H4 (cell line): ENCODE measurements at regions not wholly inside any gene's neighbourhood (a gene's known extent, or its start where the extent isn't known, plus 50 kb on each side); places are given as distances from the start of the nearest gene placed in this dataset.
"Not testable (repeated sequence)": the region's sequence is repeated elsewhere in the genome, so short reads cannot be mapped to it uniquely, and the experiment has no call there.

ENCODE experiments used
- DNase-seq: peaks from one replicate; pipeline ENCODE4 v3.0.0-alpha.2; 2015; ENCODE audit warnings: low spot score

DNA sequence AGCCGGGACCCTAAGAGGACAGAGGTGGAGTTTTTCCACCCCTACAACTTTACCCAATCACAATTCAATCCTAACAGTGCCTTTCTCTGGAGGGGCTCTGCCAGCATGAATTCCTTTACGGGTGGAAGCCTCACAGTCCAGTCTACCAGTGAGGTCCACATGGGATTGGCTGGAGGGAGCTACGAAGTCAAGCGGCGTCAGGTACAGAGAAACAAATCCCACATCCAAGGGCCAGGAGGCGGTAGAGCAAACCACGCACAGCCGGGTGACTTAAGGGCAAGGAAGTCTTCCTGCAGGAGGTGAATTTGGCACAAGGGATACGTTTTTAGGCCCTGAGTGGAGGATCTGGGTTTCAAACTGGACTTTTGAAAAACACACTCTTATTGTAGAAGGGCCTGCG is 199.6 kb downstream of the UQCRFS1 start:
- no peak for DNase-seq

DNA sequence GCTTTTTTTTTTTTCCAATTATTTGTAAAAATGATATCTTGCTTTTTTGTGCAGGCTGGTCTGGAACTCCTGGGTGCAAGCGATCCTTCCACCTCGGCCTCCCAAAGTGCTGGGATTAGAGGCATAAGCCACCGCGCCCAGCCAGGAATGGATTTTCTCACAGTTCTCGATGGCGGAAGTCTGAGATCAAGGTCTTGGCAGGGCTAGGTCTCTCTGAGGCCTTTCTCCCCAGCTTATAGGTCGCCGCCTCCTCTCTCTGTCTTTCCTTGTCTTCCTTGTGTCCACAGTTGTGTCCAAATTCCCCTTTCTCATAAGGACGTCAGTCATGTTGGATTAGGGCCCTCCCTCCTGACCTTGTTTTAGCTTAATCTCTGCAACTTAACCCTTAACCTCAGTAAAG is 200.5 kb downstream of the UQCRFS1 start:
- DNase-seq: no peak

DNA sequence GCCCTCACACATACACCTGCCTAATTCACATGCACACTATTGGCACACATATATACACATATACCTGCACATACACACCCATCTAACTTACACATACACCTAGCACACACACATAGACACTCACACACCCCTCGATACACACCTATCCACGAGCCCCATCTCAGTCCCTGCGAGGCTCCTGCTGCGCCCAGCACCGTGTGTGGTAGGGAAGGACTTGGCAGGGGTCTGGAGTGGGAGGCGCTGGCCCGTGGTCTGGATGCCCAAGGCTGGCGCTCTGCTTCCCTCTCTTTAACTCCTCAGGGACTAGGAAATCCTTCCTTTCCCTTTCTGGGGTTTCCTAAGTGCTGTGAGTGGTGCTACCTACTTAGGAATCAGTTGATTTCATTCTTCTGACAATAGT is 202.7 kb downstream of the UQCRFS1 start:
- no peak for DNase-seq

DNA sequence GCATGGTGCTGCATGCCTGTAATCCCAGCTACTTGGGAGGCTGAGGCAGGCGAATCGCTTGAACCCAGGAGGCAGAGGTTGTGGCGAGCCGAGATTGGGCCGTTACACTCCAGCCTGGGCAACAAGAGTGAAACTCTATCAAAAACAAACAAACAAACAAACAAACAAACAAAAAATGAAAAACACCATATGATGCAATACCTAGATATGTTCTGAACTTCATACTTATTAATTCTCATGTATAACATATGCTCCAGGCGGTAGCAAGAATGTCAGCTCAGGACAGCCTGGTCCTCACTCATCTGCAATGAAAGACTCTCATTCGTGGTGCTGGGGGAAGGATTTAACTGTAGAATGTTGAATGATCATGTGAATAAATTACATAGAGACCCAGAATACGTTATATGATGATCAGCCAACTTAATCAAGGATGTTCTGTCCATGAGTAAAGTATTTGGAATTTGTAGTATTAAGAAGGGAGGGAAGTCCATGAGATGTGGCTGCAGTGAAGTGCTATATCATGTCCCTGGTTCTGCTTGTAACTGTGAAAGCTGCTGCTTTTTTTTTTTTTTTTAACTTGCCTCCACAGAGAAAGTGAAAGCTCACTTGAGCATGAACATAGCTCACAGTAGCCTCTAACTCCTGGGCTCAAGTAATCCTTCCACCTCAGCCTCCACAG is 206.8 kb downstream of the UQCRFS1 start:
- no peak for DNase-seq

DNA sequence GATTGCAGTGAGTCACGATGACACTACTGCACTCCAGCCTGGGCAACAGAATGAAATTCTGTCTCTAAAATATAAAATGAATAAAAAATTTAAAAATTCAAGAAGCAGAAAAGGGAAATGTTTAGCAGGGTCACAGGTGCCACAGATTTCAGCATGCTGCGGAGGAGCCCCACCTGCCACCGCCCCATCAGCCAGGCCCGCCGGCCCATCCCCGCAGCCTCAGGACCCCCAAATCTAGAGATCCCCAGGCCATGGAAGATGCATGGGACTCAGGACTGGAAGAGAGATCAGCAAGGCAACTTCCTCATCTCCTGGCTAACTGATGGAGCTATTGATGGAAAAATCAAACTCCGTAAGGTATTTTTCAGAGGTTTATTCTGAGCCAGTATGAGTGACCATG is 208.2 kb downstream of the UQCRFS1 start:
- DNase-seq: no peak

DNA sequence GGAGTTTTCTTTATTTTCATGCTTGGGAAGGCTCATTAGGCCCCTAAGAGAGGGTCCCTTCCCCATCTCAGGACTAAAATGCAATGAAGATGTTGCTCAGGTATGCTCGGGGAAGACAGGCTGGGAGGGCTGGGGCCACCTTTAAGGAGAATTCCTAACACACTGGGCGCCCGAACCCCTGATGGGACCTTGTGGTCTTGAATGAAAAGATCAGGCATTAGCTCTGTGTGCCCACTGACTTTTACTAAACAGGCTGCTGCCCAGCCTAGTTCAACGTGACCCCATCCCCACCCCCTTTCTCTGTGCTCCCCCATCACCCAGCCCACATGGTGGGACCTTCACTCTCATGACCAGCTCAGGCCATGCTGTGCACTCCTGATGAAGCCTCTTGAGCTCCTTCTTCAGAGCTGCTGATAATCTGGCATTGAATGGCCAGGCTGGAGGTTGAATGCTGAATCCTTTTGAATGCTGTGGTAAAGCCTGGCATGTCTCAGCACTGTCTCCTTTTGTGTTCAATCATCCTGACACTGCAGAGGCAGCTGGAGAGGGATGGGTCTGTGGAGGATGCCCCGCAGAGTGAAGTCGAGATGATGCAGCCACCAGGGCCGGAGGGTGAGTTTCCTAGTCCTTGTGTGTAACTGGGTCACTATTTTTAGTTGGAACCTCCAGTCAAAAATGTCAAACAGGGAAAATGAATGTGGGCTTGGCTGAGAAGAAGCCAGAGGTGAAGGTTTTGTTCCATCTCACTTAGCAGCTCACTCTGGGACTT is 209.1 kb downstream of the UQCRFS1 start:
- DNase-seq: no peak

DNA sequence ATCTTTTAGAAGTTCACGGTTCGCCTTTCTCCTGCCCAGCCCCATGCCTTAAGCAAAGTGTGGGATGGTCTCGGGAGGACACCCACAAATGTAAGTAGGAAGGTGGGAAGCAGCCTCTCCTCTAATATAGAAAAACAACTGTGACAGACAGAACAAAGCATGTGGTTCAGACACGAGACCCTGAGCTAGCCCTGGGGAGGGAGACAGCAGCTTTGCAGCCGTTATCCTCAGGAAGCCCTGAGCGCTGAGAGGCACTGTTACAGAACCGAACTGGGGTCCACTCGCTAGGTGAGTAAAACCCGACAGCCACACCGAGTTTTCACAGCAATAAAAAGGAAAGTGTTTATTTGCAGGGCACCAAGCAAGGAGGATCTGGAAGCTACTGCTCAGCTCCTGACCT is 210.6 kb downstream of the UQCRFS1 start:
- DNase-seq: no peak

DNA sequence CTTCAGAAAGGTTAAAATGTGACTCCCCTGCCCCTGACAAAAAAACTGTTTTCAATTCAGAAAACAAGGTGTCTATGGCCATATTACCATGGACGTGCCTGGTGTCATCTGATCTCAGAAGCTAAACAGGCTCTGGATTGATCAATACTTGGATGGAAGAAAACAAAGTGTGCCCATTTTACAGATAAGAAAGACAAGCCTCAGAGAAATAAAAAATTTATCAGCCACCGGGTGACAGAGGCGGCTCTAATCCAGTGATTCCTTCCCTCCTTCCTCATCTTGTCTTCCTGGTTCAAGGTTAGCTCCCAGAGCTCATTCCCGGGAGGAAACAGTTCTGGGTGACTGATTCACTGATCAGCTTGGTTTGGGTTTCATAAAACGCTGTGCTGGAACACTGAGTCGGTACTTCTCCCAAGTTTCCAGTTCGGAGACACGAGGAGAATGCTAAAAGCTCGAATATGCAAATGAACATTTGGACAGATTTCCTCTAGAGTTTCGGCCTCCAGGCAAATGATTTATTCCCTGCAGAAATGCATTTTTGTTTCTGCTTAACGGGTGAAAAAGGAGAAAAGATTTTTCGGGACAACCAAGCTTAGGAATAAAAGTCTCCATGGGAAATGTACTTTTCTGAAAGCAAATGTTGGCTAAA is 211.2 kb downstream of the UQCRFS1 start:
- no peak for DNase-seq

DNA sequence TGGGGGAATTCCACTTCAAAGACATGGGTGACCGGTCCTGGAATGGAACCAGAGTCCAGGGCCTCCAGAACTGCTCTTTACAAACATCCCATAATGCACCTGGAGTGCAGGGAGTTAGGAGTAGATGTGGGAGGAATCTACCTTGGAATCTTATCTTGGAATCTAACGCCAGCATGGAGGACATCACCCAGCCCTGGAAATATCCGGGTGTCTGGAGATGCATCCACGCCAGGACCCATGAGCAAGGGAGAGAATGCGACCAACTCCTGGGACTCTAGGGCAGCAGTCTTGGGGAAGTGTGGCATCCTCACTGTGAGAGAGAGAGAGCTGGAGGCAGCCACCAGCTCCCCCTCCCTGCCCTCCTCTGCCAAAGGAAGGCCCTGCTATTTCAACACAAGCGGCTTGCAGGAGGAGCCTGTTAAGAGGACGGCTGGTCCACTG is 211.8 kb downstream of the UQCRFS1 start:
- no peak for DNase-seq

DNA sequence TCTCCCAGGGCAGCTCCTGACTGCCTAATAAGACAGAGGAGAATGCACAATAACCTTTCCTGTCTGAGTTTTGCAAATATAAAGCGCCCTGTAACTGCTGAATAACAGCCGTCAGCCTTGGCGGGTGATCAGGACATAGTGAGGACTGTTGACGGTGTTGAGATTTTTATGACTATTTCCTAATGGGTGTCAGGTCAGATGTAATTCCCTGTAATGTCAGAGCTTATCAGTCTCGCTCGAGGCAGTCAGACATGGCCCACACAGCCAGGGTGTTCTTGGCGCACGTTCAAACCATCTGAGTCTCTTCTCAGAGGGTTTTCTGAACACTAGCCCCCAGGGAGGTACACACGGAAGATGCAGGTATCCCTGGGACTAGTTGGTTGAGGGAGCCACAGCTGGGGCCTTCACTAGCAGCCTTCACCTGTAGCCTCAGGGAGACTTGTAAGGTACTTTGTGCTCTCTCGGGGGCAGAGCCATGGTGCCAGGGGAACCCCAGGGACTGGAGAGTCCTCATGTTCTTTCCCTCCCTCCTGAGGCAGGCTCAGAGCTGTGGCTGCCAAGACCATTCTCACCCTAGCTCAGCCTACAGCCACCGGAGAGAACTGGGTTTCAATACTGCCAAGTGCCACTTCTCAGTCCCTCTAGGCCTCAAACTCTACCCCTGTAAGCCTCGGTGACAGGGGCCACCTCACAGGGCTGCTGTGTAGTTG is 213.1 kb downstream of the UQCRFS1 start:
- DNase-seq: no peak

DNA sequence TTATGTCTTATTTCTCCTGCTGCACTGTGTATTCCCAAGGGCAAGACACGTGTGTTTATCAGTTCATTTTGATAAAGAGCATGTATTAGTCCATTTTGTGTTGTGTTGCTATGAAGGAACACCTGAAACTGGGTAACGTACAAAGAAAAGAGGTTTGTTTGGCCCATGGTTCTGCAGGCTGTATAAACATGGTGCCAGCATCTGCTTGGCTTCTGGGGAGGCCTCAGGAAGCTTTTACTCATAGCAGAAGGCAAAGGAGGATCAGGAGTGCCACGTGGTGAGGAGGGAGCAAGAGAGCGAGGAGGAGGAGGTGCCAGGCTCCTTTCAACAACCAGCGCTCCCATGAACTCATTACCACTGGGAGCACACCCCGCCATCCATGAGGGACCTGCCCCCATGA is 214.0 kb downstream of the UQCRFS1 start:
- DNase-seq: no peak

DNA sequence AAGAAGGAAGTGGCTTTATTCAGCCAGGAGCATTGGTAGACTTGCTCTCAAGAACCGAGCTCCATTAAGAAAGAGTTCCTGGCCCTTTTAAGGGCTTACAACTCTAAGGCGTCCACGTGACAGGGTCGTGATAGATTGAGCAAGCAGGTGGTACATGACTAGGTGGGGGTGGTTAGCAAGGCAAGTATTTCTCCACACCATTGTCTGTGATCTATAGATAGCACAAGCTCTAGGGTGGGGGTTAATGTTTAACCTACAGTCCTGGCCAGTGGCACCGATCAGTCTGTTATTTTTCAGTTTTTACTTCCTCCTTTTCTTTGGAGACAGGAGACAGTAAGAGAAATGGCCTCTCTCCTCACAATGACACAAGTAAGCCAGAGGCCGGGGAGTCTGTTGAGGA is 215.1 kb downstream of the UQCRFS1 start:
- DNase-seq: not testable (repeated sequence)

DNA sequence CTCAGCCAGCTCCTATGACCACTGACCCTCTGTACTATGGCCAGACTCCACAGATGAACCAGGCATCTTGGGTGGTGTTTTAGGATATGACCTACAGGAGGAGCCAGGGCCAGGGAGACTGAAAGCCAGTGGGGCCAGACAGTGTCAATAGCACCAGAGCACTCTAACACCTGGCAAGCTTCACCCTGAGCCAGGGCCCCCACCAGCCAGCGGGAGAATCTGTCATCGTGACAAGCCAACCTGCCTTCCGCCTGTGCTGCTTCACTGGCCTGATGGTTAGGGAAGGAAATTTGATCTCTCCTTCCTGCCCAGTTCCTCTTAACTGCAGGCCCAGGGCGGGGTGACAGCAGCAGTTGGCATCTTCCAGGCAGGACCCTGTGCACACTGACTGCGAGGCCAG is 222.4 kb downstream of the UQCRFS1 start:
- no peak for DNase-seq

DNA sequence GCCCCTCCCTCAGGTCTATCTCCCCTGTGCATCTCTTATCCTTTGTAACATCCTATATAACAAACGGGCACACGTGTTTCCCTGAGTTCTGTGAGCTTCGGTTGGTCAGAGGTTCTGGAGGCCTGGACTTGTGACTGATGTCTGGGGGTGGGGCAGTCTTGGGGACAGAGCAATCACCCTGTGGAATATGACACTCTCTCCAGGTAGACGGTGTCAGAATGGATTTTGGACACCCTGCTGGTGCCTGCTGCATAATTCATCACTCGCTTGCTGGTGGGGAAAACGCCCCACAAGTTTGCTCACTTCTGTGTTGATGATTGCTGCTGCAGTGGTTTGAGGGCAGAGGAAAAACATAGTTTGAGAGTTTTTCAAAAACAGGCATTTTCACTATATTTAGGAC is 223.2 kb downstream of the UQCRFS1 start:
- no peak for DNase-seq

DNA sequence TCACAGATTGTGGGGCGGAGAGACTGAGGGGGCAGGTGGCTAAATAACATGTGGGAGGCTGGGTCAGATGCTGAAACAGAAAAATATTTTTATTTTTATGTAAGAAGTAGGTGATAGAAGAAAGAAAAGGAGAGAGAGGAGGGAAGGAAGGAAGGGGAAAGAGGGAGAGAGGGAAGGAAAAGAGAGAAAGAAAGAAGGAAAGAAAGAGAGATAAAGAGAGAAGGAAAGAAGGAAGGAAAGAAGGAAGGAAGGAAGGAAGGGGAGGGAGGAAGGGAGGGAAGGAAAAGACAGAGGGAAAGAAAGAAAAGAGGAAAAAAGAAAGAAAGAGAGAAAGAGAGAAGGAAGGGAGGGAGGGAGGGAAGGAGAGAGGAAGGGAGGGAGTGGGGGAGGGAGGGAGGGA is 224.9 kb downstream of the UQCRFS1 start:
- DNase-seq: no peak

DNA sequence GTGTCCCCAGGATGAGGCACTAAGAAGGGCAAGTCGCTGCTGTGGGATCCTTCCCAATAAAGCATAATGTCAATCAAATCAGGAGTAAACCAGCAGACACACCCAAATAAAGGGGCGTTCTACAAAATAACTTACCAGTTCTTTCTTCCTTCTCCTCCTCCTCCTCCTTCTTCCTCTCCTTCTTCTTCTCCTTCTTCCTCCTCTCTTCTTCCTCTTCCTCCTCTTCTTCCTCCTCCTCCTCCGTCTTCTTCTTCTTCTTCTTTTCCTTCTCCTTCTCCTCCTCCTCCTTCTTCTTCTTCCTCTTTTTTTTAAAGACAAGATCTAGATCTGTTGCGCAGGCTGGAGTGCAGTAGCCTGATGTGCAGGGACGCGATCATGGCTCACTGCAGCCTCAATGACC is 225.8 kb downstream of the UQCRFS1 start:
- no peak for DNase-seq

DNA sequence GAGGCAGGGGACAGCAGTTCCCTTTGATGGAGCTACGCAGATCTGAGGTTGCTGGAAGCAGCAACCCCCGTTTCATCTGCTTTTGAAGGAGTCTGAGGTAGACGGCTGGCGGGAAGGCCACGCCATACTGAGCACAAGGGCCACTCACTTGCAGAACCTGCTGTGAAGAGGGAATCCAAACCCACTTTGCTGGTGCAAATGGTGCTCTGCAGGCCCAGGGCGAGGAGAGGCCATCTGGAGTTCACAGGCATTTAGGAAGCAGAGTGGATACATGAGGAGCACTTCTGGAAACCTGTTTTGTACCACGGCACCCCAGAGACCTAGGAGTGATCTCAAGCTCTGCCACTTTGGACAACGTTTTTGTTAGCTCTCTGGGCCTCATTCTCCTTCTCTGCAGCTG is 227.8 kb downstream of the UQCRFS1 start:
- no peak for DNase-seq

DNA sequence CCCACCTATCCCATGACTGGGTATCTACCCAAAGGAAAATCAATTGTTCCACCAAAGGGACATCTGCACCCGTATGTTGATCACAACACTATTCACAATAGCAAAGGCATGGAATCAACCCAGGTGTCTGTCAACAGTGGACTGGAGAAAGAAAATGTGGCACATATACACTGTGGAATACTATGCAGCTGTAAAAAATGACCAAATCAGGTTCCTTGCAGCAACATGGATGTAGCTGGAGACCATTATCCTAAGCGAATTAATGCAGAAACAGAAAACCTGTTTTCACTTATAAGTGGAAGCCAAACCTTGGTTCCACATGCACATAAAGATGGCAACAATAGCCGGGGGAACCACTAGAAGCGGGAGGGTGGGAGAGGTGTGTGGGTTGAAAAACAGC is 228.6 kb downstream of the UQCRFS1 start:
- DNase-seq: no peak

DNA sequence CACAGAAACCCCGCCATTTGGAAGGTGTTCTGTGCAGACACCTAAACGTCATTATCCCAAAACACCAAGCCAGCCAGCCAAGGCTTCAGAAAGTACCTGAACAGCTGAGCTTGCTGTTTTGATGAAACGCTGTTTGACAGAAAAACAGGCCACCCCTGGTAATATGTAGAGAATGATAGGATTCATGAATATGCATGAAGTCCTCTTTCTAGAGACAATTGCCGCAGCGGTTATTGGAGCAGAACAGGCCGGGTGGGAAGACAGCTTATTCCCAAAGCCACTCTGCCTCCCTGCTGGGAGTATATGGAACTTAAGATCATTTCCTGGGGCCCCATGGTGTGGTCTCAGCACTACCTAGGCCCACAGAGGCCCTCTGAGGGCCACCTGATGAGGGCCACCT is 229.5 kb downstream of the UQCRFS1 start:
- DNase-seq: no peak

DNA sequence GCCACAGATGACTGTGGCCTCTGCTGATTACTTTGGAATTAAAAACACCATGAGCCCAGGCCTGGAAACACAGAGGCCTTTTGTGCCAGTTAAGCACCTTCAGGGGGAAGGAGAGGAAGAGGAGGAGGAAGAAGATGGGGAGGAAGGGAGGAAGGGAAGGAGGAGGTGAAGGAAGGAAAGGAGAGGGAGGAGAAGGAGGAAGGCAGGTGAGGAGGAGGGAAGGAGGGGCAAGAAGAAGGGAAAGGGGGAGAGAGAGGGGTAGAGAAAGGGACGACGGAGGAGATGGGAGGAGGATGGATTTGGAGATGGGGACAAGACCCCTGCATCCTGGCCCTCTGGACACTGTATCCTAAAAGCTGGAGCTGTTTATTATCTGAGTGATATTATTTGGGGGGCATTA is 231.0 kb downstream of the UQCRFS1 start:
- no peak for DNase-seq

DNA sequence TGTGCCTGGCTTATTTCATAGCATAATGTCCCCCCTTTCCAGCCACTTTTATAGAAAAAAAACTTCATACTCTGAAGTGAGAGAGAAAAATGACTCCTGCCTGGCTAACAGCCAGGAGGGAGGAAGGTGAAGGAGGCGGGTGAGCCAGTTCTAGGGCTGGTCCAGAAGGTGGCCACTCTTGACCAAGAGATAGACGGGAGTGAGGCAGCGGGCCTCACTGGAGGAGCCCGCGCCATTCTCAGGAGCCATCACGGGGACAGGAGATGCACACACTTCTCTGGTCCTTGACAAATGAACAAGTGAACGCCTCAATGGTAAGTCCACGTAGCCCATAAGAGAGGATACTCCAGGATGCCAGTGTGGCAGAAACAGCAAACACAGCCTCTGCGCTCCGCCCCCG is 231.4 kb downstream of the UQCRFS1 start:
- no peak for DNase-seq

DNA sequence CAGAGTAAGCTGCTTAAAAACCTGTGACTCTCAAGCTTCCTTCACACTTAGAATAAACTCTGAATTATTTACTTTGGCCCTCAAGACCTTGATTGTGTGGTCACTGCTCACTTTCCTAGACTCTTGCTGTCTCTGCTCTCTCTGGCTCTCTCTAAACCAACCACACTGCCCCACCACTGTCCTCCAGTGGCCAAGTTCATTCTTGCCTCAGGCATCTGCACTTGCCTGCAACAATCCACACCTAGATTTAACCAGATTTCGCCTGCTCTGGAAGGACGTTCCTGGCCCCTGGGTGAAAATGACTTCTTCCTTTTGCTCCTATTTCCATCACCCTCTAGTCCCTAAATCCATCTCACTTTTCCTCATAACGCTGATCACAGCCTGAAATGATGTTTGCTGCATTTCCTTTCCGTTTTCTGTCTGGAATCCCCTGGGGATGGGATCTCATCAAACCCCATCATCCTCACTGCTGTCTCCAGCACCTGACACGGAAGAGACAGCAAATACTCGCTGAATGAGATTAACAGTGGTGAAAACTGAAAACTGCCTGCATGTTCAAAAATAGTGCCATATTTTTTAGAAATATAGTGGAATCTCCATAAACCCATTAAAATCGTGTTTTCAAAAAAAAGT is 232.6 kb downstream of the UQCRFS1 start:
- DNase-seq: no peak
